Stimulated activated CD4-positive, alpha-beta T cell treated with anti-CD3 and anti-CD28 coated beads, Interleukin-2, amount 100 ng/mL, for 48 hours (primary cell): ENCODE measurements at regions not wholly inside any gene's neighbourhood (a gene's known extent, or its start where the extent isn't known, plus 50 kb on each side); places are given as distances from the start of the nearest gene placed in this dataset.
"Not testable (repeated sequence)": the region's sequence is repeated elsewhere in the genome, so short reads cannot be mapped to it uniquely, and the experiment has no call there.

Experiments used
- DNase-seq, 2 donors: peaks; one replicate each; pipeline ENCODE4 v3.0.0-alpha.2; 2020

DNA sequence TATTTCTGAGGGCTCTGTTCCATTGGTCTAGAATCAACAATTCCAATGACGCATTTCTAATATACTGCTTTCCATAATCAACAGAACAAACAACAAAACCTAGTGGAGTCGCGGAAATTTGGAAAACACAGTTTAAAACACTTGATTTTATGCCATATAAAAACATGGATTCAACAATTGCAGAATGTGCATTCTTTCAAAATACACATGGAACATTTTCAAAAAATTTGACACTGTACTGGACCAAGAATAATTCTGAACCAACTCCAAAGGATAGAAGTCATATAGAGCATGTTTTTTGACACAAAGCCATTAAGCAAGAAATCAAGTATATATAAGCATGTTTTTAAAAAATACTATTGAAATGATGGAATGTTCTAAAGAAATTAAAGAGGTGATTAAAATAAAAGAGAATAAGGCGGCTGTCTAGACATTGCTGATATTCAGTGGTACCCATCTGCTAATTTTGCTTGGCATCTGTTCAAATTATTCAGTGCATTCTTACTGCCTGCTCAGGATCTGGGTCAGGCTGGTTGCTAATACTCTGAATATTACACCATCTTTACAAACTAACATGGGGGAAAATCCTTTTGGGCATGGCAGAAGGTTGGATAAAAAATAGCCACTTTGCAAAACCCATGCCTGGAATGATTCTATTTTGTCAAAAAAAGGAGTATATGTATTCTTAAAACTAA lies 221.3 kb downstream of the NPR3 start:
- no peak for DNase-seq

DNA sequence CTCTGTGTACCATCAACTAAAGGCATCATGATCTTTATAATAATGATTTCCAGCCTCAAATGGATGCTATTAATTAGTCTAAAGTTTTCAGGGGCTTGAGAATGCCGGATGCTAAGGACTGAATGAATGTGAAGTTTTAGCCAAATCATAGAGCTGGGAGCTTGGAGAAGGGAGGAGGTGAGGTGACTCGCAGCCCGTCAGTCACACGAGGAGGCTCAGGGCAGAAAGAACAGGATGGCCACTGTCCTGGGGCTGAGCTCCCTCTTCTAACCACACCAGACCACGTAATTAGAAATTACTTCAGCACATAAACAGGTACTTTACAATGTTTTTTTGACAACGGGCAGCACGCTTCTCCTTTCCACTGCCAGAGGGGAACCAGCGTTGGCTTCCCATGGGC lies 222.6 kb downstream of the NPR3 start:
- DNase-seq, result no peak

DNA sequence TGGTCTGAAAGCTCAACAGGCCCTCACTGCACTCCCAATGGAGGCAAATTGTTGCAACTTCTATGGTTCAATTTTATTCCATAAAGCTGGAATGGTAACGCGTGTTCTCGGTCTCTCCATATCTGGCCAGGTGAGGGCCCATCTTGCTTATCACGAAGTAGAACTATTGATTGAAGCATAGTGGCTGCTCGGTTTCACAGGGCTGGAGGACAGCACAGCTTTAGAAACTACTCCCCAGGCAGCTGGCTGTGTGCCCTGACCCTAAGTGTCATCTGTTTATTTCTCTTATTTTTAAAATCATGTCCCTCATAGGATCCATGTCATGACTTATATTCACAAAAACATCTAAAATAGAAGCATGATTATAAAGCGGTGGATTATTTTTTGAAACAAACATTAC lies 223.4 kb downstream of the NPR3 start:
- no peak for DNase-seq

DNA sequence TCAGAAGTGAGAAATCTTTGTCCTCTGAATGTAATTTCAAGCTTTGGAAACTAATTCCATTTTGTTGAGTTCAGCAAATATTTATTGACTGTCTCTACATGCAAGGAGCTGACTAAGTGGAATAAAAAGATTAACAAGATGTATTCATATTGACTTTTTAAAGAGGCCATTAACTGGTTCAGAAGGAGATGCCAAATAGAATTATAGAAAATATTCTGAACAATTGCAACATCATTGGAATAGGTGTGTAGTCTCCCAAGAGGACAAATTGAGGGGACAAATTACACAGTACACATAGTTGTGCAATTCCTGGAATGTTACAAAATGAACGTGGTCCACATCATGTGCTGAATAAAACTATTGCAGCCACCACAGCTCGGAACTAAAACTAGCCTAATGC lies 224.2 kb downstream of the NPR3 start:
- DNase-seq, result no peak

DNA sequence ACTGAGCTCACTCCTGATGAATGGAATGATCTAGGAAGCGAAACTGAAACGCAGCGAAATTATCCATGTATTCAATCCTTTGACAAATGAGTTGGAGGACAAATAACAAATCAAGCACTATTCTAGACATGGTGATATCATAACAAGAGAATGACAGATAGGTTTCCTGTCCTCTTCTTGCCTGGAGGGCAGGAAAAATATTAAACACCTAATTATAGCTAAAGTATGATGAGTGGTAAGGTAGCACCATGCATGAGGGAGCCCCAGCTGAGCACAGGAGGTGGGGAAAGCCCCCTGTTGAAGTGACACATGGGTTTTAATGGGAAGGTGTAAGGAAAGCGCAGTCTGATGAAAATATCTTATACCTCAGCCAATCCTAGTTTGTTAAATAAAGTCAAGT lies 225.2 kb downstream of the NPR3 start:
- no peak for DNase-seq

DNA sequence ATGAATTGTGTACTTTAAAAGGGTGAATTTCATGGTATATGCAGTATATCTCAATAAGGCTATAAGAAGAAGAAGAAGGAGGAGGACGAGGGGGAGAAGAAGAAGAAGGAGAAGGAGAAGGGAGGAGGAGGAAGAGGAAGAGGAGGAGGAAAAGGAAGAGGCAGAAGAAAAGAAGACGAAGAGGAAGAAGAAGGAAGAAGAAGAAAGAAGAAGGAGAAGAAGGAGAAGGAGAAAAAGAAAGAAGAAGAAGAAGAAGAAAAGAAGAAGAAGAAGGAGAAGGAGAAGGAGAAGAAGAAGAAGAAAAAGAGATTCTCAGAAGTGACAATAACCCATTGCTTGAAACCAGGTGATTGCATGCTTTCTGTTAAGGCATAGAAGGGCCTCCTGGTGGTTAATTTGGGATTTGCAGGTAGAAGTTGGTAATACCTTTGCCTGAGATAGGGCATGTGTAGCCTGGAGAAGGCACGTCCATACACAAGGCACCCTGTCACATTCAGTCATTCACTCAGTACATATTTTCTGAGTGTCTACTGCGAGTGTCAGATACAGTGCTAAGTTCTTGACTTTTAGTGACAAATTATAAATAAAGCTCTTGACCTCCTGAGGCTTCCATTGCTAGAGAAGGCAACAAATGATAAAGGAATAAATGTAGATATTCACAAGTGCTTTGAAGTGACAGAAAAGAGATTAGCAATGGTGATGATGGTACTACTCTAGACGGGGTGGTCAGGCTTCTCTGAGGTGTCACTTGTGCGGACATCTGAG lies 231.3 kb downstream of the NPR3 start:
- DNase-seq, result peak in 1 of 2 donors; percentile 8

DNA sequence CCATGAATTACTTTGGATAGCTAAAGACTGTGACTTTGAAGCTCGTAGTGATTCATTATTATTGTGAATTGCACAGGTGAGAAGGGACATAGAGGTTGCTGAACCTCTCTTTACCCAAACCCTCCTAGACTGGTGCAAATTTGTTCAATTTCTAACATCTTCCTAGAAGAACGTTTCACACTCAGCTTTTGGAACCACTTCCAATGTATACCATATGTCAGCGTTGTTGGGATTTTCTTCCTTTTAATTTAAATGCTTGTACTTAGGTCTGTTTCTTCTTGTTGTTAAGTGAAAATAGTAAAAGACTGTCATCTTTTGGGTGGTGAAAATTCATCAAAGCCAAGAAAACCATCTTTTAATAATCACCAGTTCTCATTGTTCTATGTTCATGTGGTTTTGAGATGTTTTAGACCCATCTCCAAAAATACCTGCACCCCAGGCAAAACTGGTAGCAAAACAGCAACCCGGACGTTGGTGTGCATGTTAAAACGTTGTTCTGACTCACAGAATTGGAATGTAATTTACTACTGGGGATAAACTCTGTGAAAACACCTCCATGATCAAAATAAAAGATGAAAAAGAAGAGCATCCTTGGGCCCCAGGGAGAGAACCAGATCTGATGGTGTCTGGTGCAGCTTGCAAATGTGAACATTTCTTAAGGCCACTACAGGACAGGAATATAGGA lies 238.3 kb downstream of the NPR3 start:
- no peak for DNase-seq

DNA sequence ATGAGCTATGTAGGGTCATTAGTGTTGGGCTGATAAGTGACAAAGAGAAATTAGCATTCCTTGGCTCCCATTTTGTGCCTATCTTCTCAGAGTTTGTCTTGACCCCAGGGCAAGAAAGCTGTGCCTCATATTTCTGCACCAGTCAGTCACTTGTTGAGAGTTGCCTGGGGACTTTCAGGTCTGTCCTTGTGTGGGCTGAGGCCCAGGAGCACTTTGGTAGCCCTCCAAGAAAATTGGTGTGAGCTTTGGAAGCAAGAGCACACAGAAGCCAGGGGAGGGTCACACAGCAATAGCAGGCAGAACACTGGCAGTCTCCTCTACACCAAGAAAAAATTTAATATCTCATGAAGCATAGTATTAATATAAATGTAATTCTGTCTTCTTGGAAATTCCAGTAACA lies 239.9 kb downstream of the NPR3 start:
- no peak for DNase-seq

DNA sequence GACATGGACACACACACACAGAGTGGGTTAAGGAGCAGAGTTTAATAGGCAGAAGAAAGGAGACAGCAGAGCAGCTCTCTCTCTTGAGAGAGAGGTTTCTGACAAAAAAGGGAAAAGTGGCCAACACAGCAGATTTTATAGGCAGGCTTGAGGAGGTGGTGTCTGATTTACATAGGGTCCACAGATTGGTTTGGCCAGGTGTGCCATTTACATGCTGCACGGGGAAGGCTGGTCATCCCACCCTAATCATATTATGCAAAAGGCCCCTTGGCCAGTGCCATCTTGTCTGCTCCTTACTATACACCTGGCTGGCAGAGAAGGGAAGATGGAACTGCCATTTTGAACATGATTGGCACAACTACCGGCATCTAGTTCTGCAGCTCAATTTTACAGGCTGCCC lies 240.8 kb downstream of the NPR3 start:
- DNase-seq, result no peak

DNA sequence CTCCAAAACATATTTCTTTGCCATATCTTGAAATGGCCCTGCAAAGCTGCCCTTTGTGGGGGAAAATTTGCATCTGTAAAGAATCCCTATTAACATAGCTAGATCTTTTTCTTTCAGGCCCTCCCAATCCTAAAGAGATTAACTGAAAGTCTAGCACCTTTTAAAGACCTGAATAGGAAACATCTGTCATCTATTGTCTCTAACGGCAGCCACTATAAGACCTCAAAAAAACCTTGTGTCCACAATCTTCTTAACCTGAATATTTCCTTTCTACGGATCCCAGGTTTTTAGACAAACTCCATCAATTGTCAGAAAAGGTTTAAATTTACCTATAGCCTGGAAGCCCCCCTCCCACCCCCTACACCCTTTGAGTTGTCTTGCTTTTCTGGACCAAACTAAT lies 241.3 kb downstream of the NPR3 start:
- not testable (repeated sequence) for DNase-seq

DNA sequence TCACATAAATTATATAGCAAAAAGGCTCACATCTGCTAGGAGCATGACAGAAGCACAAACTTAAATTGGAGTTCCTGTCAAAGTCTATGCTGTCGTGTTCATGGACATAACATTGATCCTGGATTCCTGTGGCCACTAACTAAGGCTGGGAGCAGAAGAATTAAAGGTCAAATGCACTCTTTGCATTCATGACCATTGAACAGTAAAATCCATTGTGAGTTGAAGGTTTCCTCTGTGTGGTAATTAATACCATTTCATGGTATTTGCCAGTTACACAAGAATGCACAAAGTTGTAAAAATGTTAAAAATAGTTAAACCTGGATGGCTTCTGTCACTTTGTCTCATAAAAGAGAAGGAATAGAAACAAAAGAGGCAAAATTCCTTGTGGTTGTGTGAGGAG lies 242.6 kb downstream of the NPR3 start:
- no peak for DNase-seq

DNA sequence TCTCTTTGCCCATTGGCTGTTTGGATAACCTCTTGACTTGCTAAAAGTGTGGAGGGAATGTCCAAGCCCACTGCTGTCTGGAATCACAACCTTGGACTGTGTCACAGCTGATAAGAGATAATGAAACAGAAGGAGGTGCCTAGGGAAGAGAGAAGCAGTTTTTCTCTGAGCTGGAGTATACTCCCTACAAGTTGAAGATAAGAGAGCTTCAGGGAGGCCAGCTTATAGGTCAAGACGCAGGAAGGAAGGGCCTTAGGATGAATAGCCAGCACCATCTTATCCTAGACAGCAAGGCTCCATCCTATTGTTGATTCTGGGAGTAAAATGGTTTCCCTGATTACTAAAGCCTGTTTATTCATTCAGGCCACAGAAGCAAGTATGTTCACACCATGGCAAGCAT lies 244.7 kb downstream of the NPR3 start:
- DNase-seq, result no peak

DNA sequence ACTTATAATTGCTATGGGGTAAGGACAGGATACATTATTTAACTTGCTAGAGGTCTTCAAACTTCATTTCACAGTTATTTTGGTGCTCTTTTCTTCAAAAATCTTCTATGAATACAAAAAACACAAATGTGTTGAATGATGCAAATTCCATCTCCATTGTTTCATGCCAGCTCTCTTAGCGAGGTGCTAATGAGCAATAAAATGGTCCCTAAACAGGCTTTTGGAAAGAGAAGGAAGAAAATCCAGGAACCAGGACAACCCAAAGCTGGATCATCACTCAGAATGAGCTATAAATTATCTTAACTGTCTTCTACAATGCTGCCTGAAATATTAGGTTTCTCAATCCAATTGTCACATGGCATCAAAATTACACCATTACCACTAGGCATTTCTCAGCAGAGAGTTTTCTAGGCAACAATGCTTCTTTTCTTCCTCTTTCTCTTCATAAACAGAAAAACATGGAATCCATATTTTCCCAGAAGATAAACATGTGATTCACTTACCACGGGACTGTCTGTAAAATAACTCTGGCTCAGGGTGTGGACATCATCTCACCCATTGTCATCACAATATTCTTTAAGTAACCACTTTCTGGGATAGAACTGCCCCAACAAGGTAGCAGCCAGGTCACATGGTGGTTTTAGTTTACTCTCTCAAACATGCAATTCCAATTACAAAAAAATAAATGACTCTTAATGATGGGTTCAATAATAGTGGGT lies 249.4 kb downstream of the NPR3 start:
- DNase-seq, result no peak

DNA sequence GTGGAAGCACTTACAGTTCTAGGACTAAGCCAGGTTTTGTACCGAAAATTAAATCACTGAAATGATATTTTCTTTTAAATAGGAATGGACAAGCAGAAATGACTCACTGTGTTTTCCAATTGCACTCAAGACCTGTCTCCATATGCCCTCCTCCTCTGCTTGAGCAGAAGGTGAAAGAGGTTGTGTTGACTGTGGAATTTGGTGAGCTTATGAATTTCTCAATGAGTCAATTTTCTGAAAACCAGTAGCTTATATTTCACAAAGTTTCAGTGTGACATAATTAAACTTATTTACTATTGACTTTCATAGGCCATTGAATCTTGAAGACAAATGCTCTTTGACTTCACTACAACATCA lies 249.9 kb downstream of the NPR3 start:
- no peak for DNase-seq

DNA sequence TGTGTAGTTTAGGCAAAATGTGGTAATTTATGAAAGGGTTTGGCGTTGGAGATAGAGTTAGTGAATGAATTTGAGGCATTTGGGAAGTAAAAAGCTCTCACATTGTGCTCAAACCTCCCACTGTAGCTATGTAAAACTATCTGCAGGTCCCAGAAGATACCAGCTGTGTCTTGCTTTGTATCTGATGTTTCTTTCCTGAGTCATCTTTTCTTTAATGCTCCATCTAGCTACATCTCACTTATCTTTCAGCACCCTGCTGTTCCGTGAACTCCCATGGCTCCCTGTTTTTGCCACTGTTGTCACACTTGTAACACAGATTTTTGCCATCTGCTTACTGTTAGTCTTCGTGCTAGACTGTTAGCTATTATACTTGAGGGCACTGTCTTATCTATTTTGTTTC lies 253.1 kb downstream of the NPR3 start:
- DNase-seq, result no peak

DNA sequence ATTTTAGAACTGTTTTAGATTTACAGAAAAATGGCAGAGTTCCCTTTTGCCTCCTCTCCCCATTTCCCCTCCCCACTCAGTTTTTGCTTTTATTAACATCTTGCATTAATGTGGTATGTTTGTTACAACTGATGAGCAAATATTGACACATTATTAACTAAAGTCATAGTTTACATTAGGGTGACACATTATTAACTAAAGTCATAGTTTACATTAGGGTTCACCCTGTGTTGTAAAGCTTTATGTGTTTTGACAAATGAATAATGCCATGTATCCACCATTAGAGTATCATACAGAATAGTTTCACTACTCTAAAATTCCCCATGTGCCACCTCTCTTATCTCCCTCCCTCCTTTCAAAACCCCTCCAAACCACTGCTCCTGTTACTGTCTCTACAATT lies 262.5 kb downstream of the NPR3 start:
- DNase-seq, result no peak

DNA sequence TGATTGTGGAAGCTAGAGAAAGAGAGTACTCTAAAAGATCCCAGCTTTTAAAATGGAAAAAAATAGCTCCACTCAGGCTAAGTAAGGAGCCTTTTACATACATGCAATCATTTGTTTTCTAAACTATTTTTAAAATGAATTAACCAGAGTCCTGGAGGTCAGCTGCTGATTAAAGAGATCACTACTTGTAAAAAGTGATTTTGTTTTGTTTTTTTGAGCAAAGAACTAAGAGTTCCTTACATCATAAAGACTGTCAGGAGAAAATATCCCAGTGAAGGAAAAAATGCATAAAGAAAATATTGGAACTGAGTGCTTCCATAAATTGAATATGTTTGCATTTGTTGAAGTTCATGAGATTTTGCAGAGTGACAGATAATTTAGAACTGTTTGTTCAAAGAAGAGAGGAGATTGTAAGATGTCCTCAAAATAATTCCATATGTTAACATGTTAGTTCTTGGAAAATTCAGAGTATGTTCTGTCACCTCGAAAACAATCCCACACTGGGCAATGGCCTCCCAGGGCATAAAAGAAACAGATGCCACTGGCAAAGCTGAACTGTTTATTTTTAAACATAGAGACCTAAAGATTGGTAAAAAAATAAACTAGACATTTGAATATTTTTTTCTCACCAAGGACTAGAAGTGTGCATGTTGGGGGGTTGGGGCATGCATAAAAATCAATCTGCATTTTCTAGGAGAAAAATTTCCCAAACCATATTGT lies 264.7 kb downstream of the NPR3 start:
- no peak for DNase-seq

DNA sequence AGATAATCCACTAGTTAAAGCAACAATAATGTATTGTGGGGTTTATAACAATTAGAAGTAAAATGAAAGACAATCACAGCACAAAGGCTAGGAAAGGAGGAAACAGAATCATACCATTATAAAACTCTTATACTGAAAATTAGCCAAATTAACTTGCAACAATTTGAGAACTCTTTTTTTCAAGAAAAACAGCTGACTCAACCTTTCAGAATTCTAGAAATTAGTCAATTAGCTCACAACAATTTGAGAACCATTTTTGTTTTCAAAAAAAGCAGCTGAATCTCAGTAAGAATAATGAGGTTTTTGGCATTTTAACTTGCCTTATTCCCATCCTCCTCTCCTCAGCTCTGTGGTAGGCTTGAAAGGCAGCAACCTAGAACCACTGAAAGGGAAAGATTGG lies 269.9 kb downstream of the NPR3 start:
- DNase-seq, result no peak

DNA sequence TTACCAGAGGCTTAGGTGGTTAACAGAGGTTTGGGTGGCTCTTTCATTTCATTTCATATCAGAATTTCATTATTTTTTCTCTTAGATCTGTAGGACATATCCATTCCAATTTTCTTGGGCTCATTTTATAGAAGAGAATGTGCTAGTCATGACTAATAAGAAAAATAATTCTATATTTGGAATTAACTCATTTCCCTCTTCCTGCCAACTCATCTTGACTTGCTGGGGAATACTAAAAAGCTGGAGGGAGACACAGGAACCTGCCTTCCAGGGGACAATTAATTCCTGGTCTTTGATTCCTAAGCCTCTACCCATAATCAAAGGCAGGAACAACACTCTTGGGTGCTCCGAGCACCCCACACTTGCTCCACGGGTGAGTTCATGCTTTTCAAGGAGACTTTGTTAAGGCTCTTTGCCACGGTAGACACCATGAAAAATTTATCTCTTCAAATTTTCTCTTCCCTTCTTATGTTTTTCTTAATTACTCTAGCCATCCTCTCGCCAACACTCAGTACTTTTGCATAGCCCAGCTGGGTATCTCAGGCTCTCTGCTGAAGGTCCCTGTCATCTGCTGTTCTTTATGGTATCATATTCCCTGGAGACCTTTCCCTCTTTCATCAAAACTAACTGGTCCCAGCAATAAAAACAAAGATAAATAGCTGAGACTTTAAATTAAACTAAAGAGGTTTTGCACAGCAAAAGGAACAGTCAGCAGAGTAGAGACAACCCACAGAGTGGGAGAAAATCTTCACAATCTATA lies 273.9 kb downstream of the NPR3 start:
- DNase-seq, result no peak

DNA sequence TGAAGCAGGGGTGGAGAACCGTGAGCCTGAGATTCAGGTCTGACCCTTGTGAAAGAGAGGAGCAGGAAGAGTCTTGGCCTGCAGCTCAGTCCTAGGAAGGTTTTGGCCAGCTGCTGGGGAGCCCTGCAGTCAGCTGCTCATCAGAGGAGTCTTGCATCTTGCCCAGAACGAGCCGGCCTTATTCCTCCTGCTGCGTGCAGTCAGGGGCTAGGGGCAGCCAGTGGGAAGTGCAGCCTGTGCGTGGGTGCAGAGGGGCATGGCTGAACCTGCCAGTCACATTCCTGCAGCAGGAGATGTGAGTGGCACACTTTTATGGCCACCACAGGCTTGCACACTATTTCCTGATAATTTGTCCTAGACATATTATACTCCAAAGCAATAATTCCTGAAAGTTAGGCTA lies 278.7 kb downstream of the NPR3 start:
- DNase-seq, result no peak

DNA sequence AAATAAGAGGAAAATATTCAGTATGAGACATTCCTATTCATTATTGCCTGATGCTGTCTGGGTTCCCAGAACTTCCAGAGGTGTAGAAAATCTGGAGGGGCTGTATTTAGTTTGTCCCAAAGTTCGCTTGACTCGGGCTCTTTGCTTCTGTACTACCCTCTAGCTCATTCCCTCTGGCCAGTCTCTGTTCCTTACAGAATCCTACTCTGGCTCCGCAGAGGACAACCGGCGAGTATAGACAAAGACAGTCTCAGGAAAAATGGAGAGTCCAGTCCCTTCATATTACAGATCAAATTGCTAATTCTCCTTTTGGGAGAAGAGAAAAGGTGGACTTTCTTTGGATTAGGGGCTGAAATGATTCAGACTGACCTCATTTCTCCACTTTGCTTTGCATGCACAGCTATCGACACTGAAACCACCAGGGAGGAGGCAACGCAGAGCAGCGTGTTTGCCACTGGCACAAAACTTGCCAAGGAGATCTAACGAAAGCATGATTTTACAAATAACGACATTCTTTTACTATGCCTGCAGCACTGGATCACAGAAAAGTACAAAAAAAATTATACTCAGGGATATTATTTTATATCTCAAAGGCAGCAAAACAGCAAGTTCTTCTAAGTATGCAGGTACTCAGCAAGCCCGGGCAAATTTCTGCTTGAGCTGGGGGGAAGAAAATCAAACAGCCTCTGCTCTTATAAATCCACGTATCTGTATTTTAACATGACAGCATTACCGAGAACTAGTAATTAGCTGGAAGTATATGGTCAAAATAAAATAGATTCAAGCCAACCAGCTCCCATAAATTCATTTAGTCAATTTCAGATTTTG lies 279.7 kb downstream of the NPR3 start:
- no peak for DNase-seq
